ENCODE measurements at regions not wholly inside any gene's neighbourhood (a gene's known extent, or its start where the extent isn't known, plus 50 kb on each side); places are given as distances from the start of the nearest gene placed in this dataset.

GRCh38 chr10:55215699-55216098, 414.7 kb upstream of the PCDH15 start:
- Histone ChIP-seq H3K27me3 (ENCODE audit: insufficient read depth, low read depth, severe bottlenecking) (no peaks in the 10 kb centered on the region), H3K9me3 (ENCODE audit: severe bottlenecking) (no peaks in the 10 kb centered on the region), H3K36me3 (no peaks in the 10 kb centered on the region), H3K4me3 (ENCODE audit: low read depth, low read length) (no peak overlapping the region), H3K27ac (no peak overlapping the region)
- DNase-seq, result no peak
- no peak for TF ChIP-seq CTCF (IDR thresholded peaks at IDR 0.05; ENCODE audit: low read depth, low read length)

GRCh38 chr10:55214608-55215007, 413.6 kb upstream of the PCDH15 start:
- H3K27ac ChIP-seq, result no peak overlapping the region
- H3K27me3 ChIP-seq (ENCODE audit: insufficient read depth, low read depth, severe bottlenecking), result no peaks in the 10 kb centered on the region
- no peak for DNase-seq
- no peaks in the 10 kb centered on the region for H3K36me3 ChIP-seq
- no peaks in the 10 kb centered on the region for H3K9me3 ChIP-seq (ENCODE audit: severe bottlenecking)
- TF ChIP-seq CTCF (IDR thresholded peaks at IDR 0.05; ENCODE audit: low read depth, low read length), result no peak
- H3K4me3 ChIP-seq (ENCODE audit: low read depth, low read length), result no peak overlapping the region

GRCh38 chr10:55212051-55212450, 411.0 kb upstream of the PCDH15 start:
- DNase-seq, result no peak
- H3K4me3 ChIP-seq (ENCODE audit: low read depth, low read length), result no peak overlapping the region
- H3K36me3 ChIP-seq, result no peaks in the 10 kb centered on the region
- H3K27ac ChIP-seq, result no peak overlapping the region
- no peak for TF ChIP-seq CTCF (IDR thresholded peaks at IDR 0.05; ENCODE audit: low read depth, low read length)
- H3K27me3 ChIP-seq (ENCODE audit: insufficient read depth, low read depth, severe bottlenecking), result no peaks in the 10 kb centered on the region
- H3K9me3 ChIP-seq (ENCODE audit: severe bottlenecking), result no peaks in the 10 kb centered on the region

GRCh38 chr10:55203874-55204273, 402.8 kb upstream of the PCDH15 start:
- no peaks in the 10 kb centered on the region for H3K9me3 ChIP-seq (ENCODE audit: severe bottlenecking)
- TF ChIP-seq CTCF (IDR thresholded peaks at IDR 0.05; ENCODE audit: low read depth, low read length), result no peak
- DNase-seq, result no peak
- H3K4me3 ChIP-seq (ENCODE audit: low read depth, low read length), result no peak overlapping the region
- H3K27ac ChIP-seq, result no peak overlapping the region
- no peaks in the 10 kb centered on the region for H3K36me3 ChIP-seq
- H3K27me3 ChIP-seq (ENCODE audit: insufficient read depth, low read depth, severe bottlenecking), result no peaks in the 10 kb centered on the region

- H3K36me3 ChIP-seq, result no peaks in the 10 kb centered on the region
- no peaks in the 10 kb centered on the region for H3K27me3 ChIP-seq (ENCODE audit: insufficient read depth, low read depth, severe bottlenecking)
- DNase-seq, result no peak
- TF ChIP-seq CTCF (IDR thresholded peaks at IDR 0.05; ENCODE audit: low read depth, low read length), result no peak
- H3K4me3 ChIP-seq (ENCODE audit: low read depth, low read length), result no peak overlapping the region
- H3K9me3 ChIP-seq (ENCODE audit: severe bottlenecking), result no peaks in the 10 kb centered on the region
- H3K27ac ChIP-seq, result no peak overlapping the region
Measured at GRCh38 chr10:55203319-55203718, 402.3 kb upstream of the PCDH15 start.

GRCh38 chr10:55200020-55200419, 399.0 kb upstream of the PCDH15 start:
- Histone ChIP-seq H3K27ac (no peak overlapping the region), H3K36me3 (no peaks in the 10 kb centered on the region), H3K27me3 (ENCODE audit: insufficient read depth, low read depth, severe bottlenecking) (no peaks in the 10 kb centered on the region), H3K9me3 (ENCODE audit: severe bottlenecking) (no peaks in the 10 kb centered on the region), H3K4me3 (ENCODE audit: low read depth, low read length) (no peak overlapping the region)
- TF ChIP-seq CTCF (IDR thresholded peaks at IDR 0.05; ENCODE audit: low read depth, low read length), result no peak
- DNase-seq, result no peak
